Stomach (tissue), 4 donors: ENCODE measurements at regions not wholly inside any gene's neighbourhood (a gene's known extent, or its start where the extent isn't known, plus 50 kb on each side); places are given as distances from the start of the nearest gene placed in this dataset.

Source experiments
- CTCF ChIP-seq, 7 experiments: fragments of 450-650 bp in 4 of 7; fragments of 200-600 bp in 3 of 7; sonication (generic) in 3 of 7; IDR thresholded peaks; one replicate each; pipeline ENCODE4 v1.5.1; 2016 to 2019; ENCODE audit warnings: antibody characterized with exemption in 7 of 7, control low read depth in 2 of 7, mild to moderate bottlenecking in 1 of 7
- EP300 ChIP-seq: sonication (generic); formaldehyde crosslinking; IDR thresholded peaks from one replicate; pipeline ENCODE4 v1.6.1; 2017; ENCODE audit warnings: antibody characterized with exemption
- POLR2A ChIP-seq, 4 donors: fragments of 450-650 bp; IDR thresholded peaks; one replicate each; pipeline ENCODE4 v1.6.1; 2016; ENCODE audit warnings: antibody characterized with exemption in 4 of 4, control low read depth in 2 of 4, mild to moderate bottlenecking in 1 of 4, moderate library complexity in 1 of 4

DNA sequence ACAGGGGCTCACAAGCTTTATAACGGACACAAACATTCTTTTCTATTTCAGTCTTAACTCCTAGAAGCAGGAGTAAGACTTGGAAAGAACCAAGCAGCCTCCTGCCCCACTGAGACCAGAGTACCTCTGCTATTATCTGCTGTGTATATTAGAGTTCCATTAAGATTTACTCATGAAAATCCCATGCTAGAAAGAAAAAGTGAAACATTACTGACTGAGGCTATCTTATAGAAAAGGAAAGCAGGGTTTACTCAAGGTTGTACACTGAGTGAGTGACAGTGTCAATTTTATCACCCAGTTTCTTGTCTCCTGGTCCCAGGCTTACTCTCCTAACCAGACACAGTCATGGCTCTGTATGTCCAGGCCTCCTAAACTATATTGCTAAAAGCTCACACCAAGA lies 97.9 kb upstream of the SOX2 start:
- no peak for TF ChIP-seq CTCF (IDR thresholded peaks at IDR 0.05)
- TF ChIP-seq POLR2A (IDR thresholded peaks at IDR 0.05): no peak
- no peak for TF ChIP-seq EP300
